ENCODE measurements at regions not wholly inside any gene's neighbourhood (a gene's known extent, or its start where the extent isn't known, plus 50 kb on each side); places are given as distances from the start of the nearest gene placed in this dataset.
"Not testable (repeated sequence)": the region's sequence is repeated elsewhere in the genome, so short reads cannot be mapped to it uniquely, and the experiment has no call there.

GRCh38 chr22:35138521-35138920 is 72.6 kb downstream of the ISX start:
- no peak for DNase-seq

DNA sequence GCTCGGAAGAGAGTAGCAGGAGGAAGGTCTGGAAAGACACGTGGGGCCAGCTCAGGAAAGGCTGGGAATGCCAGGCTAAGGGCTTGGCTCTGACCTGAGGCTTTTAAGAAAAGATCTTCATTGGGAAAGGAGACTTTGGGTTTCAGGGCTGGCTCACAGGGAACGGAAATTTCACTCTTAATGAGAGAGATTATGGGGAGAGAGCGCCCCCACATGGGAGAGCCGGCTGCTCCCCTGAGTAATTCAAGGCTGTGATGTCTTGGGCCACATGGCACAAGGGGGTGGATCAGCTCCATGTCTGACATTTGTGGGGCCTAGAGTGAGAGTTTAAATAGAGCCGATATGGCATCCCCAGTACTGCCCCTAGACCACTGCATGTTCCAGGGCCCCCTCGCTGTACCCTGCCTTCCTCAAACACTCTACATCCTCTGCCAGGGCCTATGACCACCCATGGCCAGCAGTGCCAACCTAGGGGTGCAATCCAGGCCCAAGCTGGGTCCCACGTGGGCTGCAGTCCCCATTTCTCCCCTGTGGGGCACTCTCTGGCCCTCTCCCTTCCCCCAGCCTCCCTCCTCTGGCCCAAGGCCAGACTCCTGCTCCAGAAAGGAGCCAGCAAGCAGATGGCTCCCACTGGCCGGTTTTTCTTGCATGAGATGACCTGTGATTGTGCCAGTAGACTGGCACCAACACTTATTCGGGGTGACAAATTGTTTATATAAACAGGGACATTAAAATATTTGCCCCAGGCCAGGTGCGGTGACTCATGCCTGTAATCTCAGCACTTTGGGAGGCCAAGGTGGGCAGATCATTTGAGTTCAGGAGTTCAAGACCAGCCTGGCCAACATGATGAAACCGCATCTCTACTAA is 75.2 kb downstream of the ISX start:
- no peak for DNase-seq

DNA sequence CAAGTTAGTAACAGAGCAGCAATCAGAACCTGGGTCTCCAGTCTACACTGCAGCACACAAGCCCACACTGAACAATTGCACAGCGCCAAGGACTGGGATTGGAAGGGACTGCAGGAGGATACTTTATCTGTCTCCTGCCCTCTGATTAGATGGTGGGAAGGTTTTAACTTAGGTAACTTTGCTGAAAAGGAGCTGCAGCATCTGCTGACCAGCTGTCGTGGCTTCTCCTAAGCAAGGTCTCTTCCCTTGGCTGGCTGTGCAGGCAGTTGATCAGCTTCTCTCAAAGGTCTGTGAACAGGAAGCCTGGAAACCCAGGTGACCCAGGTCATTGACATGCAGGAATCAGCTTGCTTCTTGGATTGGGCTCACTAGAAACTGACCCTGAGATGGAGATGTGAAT is 82.4 kb downstream of the ISX start:
- DNase-seq = no peak

GRCh38 chr22:35148866-35149548 is 83.0 kb downstream of the ISX start:
- DNase-seq = peak; percentile 2

DNA sequence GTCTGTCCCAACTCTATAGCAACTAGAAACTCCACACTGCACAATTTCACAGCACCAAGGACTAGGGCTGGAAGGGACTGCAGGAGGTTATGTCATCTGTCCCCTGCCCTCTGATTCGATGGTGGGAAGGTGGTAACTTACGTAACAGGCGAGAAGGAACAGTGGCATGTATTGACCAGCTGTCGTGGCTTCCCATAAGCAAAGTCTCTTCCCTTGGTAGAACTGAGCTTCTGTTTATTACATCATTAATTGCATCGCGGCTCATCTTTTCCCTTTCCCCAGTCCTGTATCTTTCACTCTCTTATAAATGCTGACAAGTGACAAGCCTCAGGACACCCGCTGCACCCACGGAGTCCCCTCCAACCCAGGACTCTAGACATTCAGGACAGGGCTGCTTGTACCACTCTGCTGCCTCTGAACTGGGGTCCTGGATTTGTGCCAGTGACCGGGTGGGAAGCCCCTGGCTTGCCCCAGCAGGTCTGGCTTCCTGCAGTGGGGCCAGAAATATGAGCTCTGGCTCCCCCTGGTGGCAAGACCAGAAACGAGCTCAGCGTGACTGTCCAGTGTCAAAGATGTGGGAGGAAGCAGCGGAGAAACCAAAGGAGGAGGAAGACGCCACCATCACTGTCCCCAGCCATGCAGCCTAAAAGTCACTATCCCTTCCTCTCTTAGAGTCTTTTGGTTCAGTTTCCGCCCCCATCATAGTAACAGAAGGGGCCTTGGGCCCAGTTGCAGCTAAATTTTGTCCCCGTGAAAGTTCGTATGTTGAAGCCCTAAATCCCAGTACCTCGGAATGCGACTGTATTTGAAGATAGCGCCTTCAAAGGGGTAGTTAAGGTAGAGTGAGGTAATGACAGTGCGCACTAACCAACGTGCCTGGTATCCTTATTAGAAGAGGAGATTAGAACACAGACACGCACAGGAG is 84.5 kb downstream of the ISX start:
- DNase-seq = peak; percentile 48

- no peak for DNase-seq
Observed at GRCh38 chr22:35152316-35152715, 86.4 kb downstream of the ISX start.

GRCh38 chr22:35154937-35155387 is 89.0 kb downstream of the ISX start:
- DNase-seq = peak; percentile 48

DNA sequence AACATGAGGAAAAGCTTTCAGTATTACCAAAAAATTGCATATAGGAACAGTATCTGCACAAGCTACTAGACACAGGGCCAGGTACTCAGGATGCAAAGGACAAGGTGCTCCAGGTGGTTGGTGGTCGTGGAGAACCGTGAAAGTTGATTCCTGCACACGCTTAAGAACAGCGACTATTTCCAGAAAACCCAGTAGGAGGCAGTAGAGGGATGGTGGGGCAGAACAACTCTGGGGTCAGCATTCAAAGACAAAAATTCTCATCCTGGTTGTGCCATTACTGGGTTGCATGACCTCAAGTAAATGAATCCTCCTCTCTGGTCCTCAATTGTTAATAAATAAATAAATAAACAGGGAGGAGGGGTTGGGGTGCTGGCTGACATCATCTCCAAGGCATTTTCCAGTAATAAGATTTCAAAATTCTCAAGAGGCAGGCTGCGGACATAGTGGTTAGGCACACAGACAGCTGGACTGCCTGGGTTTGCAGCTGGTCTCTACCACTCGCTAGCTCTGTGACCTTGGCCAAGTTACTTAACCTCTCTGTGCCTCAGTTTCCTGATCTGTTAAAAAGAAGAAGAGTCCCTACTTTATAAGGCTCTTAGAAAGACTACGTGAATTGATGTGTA is 89.6 kb downstream of the ISX start:
- DNase-seq = no peak

DNA sequence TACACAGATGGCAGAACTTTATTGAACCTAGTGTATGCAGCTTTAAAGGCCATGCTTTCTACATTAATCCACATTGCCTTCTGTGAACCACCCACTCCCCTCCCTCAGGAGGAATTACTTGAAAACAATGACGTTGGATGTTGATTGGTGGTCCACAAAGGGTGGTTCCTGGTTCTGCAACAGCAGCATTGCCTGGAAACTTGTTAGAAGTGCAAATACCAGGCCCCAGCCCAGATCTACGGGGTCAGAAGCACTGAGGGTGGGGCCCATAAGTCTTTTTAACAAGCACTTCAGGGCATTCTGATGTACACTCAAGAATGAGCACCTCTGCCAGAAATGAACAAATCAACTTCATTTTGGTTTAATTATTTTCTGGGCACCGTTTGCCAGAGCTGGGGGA is 91.0 kb downstream of the ISX start:
- DNase-seq = no peak

DNA sequence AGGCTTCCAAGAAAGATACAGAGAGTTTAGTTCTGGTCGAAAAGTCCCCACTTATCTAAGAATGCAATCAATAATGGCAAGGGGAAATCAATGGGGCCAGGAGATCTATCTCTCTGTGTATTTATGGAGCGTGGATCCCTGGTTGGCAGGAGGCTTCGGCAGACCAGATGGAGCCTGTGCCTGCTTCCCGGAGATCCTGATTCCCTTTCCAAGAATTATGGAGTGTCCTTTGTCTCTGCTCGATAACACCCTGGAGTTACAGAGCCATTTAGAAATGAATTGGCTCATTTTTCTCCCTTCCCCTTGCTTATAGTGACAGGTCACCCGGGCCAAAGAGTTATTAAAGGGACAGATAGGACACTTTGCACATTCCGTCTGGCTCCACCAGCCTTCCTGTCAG is 92.4 kb downstream of the ISX start:
- DNase-seq = no peak

DNA sequence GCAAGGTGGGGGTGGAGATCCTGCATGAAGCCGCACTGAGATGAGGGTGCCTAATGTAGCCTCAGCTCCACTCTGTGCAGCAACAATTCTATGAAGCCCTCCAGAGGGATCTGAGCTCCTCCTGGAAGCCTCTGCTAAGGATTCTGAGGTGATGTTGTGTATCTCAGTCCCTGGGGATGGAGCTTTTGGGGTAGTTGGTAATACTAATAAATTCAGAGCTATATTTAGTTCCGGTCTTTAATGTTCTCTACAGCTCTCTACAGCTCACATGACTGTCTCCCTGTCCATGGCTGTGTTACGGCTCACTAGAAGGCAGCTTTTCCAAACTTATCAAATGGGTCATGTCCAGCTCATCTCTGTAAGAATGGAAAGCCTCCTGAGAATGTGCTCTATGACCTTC is 93.4 kb downstream of the ISX start:
- no peak for DNase-seq

DNA sequence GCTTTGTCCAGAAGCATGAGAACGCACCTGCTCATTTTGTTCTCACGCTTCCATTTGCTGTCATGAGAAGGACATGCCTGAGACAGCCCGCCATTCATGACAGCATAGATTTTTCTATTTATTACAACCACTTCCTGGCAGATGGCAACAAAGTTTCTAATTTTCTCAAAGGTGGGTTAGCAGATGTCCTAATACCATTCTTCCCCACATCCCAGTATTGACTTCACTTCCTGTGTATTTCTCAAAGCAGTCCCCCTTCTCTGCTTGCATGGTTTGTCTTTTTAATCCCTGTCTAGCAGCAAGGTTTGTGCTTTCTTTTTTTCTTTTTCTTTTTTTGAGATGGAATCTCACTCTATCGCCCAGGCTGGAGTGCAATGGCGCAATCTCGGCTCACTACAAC is 94.3 kb downstream of the ISX start:
- DNase-seq = no peak

DNA sequence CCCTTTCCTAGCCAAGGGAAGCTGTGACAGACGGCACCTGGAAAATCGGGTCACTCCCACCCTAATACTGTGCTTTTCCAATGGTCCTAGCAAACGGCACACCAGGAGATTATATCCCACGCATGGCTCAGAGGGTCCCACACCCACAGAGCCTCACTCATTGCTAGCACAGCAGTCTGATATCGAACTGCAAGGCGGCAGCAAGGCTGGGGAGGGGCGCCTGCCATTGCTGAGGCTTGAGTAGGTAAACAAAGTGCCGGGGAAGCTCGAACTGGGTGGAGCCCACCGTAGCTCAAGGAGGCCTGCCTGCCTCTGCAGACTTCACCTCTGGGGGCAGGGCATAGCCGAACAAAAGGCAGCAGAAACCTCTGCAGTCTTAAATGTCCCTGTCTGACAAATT is 91.4 kb upstream of the HMGXB4 start:
- not testable (repeated sequence) for DNase-seq

GRCh38 chr22:35170716-35171697 is 86.3 kb upstream of the HMGXB4 start:
- DNase-seq = no peak

GRCh38 chr22:35172442-35172841 is 84.9 kb upstream of the HMGXB4 start:
- no peak for DNase-seq

- no peak for DNase-seq
Observed at GRCh38 chr22:35173655-35174054, 83.6 kb upstream of the HMGXB4 start.

DNA sequence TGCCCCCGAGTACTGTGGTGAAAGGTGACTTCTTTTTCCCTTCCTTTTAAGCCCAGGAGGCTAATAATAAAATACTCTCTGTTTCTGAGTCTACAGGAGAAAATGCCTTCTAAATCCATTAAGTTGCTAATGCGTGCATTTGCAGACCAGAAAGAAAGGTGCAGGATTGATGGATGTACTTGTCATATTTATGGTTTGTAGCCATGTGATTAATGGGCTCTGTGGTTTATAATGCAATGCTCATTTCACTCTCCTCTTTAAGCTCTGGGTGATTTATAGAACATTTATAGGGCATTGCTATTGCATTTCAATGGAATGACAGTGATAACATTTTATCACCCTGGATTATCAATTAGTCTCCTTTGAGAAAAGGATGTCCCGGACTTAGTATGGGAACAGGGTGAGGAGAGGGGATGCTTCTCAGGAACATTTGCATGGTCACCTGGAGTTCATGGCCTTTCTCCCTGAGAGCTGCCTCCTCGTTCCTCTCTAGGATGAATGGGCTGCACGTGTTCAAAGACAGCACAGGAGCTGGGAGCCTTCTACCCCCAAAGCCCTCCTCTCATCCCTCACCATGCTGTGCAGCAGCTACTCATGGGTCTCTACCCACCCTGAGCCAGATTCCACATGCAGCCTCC is 82.8 kb upstream of the HMGXB4 start:
- DNase-seq = peak; percentile 6

DNA sequence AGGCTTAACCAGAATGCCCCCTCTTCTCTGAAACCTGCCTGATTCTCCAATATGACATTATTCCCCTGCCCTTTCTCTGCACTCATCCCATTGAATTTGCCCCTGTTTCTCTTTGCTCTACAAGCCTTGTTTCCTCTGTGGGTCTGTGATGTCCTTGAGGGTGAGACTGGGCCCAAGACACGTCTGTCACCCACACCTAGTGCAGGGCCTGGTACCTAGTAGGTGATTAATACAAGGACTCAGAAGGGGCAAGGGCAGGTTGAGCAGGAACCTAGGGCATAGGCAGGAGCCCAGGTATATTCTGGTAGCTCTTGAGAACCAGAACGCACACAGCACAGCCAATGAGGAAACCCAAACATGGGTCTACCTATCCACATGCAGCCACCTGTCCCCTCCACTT is 81.9 kb upstream of the HMGXB4 start:
- DNase-seq = no peak

DNA sequence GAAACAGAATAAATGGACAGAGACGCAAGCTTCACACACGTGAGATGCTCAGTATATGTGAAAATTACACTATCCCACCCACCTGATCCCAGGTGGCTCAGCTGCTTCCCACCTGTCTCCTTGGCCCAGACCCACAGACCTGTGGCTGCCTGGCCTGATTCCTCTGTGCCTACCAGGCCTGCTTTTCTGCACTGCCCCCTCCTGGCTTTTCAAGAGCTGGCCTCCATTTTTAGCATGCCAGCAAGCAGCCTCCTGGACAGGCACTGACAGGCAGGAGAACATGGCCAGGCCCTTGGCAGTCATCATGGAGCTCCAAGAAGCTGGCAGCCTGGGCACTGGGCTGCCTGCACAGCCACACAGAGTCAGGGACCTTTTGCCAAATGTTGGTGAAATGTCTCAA is 79.5 kb upstream of the HMGXB4 start:
- no peak for DNase-seq

GRCh38 chr22:35178446-35178845 is 78.8 kb upstream of the HMGXB4 start:
- no peak for DNase-seq

GRCh38 chr22:35183917-35184316 is 73.4 kb upstream of the HMGXB4 start:
- no peak for DNase-seq
